PC-9 (cell line): ENCODE measurements at regions not wholly inside any gene's neighbourhood (a gene's known extent, or its start where the extent isn't known, plus 50 kb on each side); places are given as distances from the start of the nearest gene placed in this dataset.
"Not testable (repeated sequence)": the region's sequence is repeated elsewhere in the genome, so short reads cannot be mapped to it uniquely, and the experiment has no call there.

Experiments
- BruUV-seq: library from RNA; stranded (reverse); fragments of 400-500 nt; replicated peaks from 2 replicates; lab custom pipeline; 2021; lab: Mats Ljungman, UMichigan
- CTCF ChIA-PET: fragments of 300-600 bp; sonication (Branson Sonifier 250); formaldehyde crosslinking; loops from one replicate; lab custom pipeline; 2022; ENCODE audit warnings: antibody characterized with exemption; lab: Charles Lee
- POLR2A ChIA-PET: fragments of 300-600 bp; sonication (Branson Sonifier 250); formaldehyde crosslinking; loops from one replicate; lab custom pipeline; 2022; ENCODE audit warnings: antibody characterized with exemption; ENCODE audit not compliant: unreplicated experiment; lab: Charles Lee
- DNase-seq, 2 experiments: peaks; one replicate each; pipeline versions ENCODE4 v3.0.0 to v3.0.0-alpha.2; 2015 to 2022; ENCODE audit warnings: mixed read lengths in 1 of 2
- H2AFZ ChIP-seq: fragments of 200-600 bp; sonication (generic); 2 replicates; pipeline ENCODE4 v1.8.1; 2017; ENCODE audit warnings: antibody characterized with exemption
- H3F3A ChIP-seq: fragments of 200-600 bp; sonication (generic); 2 replicates; pipeline ENCODE4 v1.8.1; 2017; ENCODE audit warnings: antibody characterized with exemption, mild to moderate bottlenecking, low read depth; ENCODE audit not compliant: insufficient read depth
- H3K27ac ChIP-seq: fragments of 200-600 bp; sonication (generic); 2 replicates; pipeline ENCODE4 v1.6.1; 2016; ENCODE audit warnings: mixed run types
- H3K27me3 ChIP-seq: fragments of 200-600 bp; sonication (generic); 2 replicates; pipeline ENCODE4 v1.6.1; 2016; ENCODE audit warnings: low read depth, mixed run types; ENCODE audit not compliant: insufficient read depth
- H3K36me3 ChIP-seq: fragments of 200-600 bp; sonication (generic); 2 replicates; pipeline ENCODE4 v1.6.1; 2016; ENCODE audit warnings: low read depth, mixed run types
- H3K4me1 ChIP-seq: fragments of 200-600 bp; sonication (generic); replicated peaks from 2 replicates; pipeline ENCODE4 v1.6.1; 2016; ENCODE audit warnings: mixed run types; ENCODE audit not compliant: insufficient read depth
- H3K4me2 ChIP-seq: fragments of 200-600 bp; sonication (generic); 2 replicates; pipeline ENCODE4 v1.6.1; 2017; ENCODE audit warnings: mixed run types
- H3K4me3 ChIP-seq: fragments of 200-600 bp; sonication (generic); 2 replicates; pipeline ENCODE4 v1.6.1; 2016; ENCODE audit warnings: mixed run types
- H3K79me2 ChIP-seq: fragments of 200-600 bp; sonication (generic); 2 replicates; pipeline ENCODE4 v1.6.1; 2017; ENCODE audit warnings: low read depth, mixed run types
- H3K9me2 ChIP-seq: fragments of 200-600 bp; sonication (generic); 2 replicates; pipeline ENCODE4 v1.8.1; 2017; ENCODE audit warnings: mild to moderate bottlenecking; ENCODE audit not compliant: insufficient read depth
- H3K9me3 ChIP-seq: fragments of 200-600 bp; sonication (generic); 2 replicates; pipeline ENCODE4 v1.8.1; 2016; ENCODE audit warnings: low read depth; ENCODE audit not compliant: insufficient read depth
- H4K20me1 ChIP-seq: fragments of 200-600 bp; sonication (generic); 2 replicates; pipeline ENCODE4 v1.8.1; 2017; ENCODE audit not compliant: insufficient read depth
- EZH2 ChIP-seq: fragments of 200-600 bp; sonication (generic); IDR thresholded peaks from 2 replicates; pipeline ENCODE4 v1.8.0; 2017; ENCODE audit warnings: antibody characterized with exemption, low read depth
- intact Hi-C: fragments of 100-400 bp; cut with micrococcal nuclease; formaldehyde crosslinking; loops from one replicate; pipeline ENCODE4 v1.10.0; 2022; ENCODE audit not compliant: unreplicated experiment
- TF ChIP-seq, protein P1 (sequence below): fragments of 200-600 bp; sonication (generic); conservative IDR thresholded peaks from 2 replicates; pipeline ENCODE4 v1.6.1; 2017; ENCODE audit warnings: mixed run types, antibody characterized with exemption, mild to moderate bottlenecking, moderate library complexity

GRCh38 chr14:78029601-78030372 lies 140.4 kb upstream of the NRXN3 start:
- H3K9me3 ChIP-seq = no peaks in the 10 kb centered on the region
- no peak for DNase-seq
- no peaks in the 10 kb centered on the region for H4K20me1 ChIP-seq
- ChIA-PET POLR2A (no interaction called here), CTCF (no interaction called here)
- H3K27me3 ChIP-seq = peaks cover 93% of the 10 kb centered on the region
- H3K4me3 ChIP-seq = no peak overlapping the region
- no peak overlapping the region for H3K27ac ChIP-seq
- intact Hi-C loops = loop anchor here (10.0 kb wide), 1 partner anchor 375 kb away; no protein-coding TSS in a partner anchor
- TF ChIP-seq EZH2 = no peak
- TF ChIP-seq, protein P1, sequence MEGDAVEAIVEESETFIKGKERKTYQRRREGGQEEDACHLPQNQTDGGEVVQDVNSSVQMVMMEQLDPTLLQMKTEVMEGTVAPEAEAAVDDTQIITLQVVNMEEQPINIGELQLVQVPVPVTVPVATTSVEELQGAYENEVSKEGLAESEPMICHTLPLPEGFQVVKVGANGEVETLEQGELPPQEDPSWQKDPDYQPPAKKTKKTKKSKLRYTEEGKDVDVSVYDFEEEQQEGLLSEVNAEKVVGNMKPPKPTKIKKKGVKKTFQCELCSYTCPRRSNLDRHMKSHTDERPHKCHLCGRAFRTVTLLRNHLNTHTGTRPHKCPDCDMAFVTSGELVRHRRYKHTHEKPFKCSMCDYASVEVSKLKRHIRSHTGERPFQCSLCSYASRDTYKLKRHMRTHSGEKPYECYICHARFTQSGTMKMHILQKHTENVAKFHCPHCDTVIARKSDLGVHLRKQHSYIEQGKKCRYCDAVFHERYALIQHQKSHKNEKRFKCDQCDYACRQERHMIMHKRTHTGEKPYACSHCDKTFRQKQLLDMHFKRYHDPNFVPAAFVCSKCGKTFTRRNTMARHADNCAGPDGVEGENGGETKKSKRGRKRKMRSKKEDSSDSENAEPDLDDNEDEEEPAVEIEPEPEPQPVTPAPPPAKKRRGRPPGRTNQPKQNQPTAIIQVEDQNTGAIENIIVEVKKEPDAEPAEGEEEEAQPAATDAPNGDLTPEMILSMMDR = 0 out of 2 replicates have a peak, but pooled peaks have one; percentile 36
- no peaks in the 10 kb centered on the region for H3K4me1 ChIP-seq
- no peaks in the 10 kb centered on the region for H3K79me2 ChIP-seq
- H3K9me2 ChIP-seq = no peaks in the 10 kb centered on the region
- BruUV-seq = no TSS peak
- H2AFZ ChIP-seq = no peak overlapping the region
- H3F3A ChIP-seq = no peaks in the 10 kb centered on the region
- H3K4me2 ChIP-seq = no peak overlapping the region
- no peaks in the 10 kb centered on the region for H3K36me3 ChIP-seq

DNA sequence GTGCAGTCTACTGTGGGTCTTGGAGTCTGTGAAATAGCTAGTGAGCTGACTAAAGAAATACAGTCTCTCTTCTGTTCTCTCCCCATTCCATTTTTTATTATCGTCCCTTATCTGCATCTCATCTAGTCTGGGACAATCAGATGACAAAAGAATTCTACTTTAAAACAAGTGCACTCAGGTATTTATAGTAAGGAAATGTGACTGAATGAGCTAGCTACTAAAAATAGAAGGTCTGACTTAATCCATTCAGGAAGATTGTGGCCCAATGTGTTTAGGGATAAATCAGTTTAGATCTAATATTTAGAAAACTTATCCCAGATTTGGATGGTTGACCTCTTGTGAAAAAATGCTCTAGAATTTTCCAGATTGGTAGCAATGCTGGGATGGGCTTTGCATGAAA lies 126.8 kb upstream of the NRXN3 start:
- Histone ChIP-seq H2AFZ (no peak overlapping the region), H3K36me3 (no peaks in the 10 kb centered on the region), H3F3A (no peaks in the 10 kb centered on the region), H3K4me3 (no peak overlapping the region), H3K4me2 (no peak overlapping the region), H4K20me1 (no peaks in the 10 kb centered on the region), H3K9me2 (no peaks in the 10 kb centered on the region; the same call in 1 of the 2 replicates), H3K9me3 (no peaks in the 10 kb centered on the region), H3K27ac (no peak overlapping the region), H3K27me3 (peaks cover 70% of the 10 kb centered on the region), H3K4me1 (no peaks in the 10 kb centered on the region), H3K79me2 (no peaks in the 10 kb centered on the region)
- no peak for DNase-seq
- intact Hi-C loops = no loop called here
- ChIA-PET POLR2A (no interaction called here), CTCF (no interaction called here)
- BruUV-seq = no TSS peak
- TF ChIP-seq EZH2 = no peak
- TF ChIP-seq, protein P1 = no peak

- Histone ChIP-seq H3K9me3 (no peaks in the 10 kb centered on the region), H4K20me1 (no peaks in the 10 kb centered on the region), H3K4me2 (no peak overlapping the region), H3K4me1 (no peaks in the 10 kb centered on the region), H3K27ac (no peak overlapping the region), H3K9me2 (no peaks in the 10 kb centered on the region; the same call in 1 of the 2 replicates), H3K27me3 (peaks cover 36% of the 10 kb centered on the region), H3K36me3 (no peaks in the 10 kb centered on the region), H2AFZ (no peak overlapping the region), H3K79me2 (no peaks in the 10 kb centered on the region), H3F3A (no peaks in the 10 kb centered on the region), H3K4me3 (no peak overlapping the region)
- TF ChIP-seq, protein P1 = no peak
- TF ChIP-seq EZH2 = no peak
- CTCF ChIA-PET = no interaction called here
- intact Hi-C loops = no loop called here
- DNase-seq = no peak
- POLR2A ChIA-PET = interaction anchor here (0.6 kb wide), 1 partner anchor 14 kb away, joined by 4 read pairs; no protein-coding TSS in a partner anchor
- no TSS peak for BruUV-seq
These were observed 122.1 kb upstream of the NRXN3 start for GRCh38 chr14:78048120-78048519.

GRCh38 chr14:78056890-78057289 lies 113.3 kb upstream of the NRXN3 start:
- H3K4me2 ChIP-seq, H3F3A ChIP-seq, H3K4me1 ChIP-seq, H3K36me3 ChIP-seq, H3K4me3 ChIP-seq, DNase-seq, H2AFZ ChIP-seq, BruUV-seq, H3K79me2 ChIP-seq, H3K9me2 ChIP-seq, H3K9me3 ChIP-seq, H4K20me1 ChIP-seq, POLR2A ChIA-PET, intact Hi-C loops, H3K27ac ChIP-seq: not testable (repeated sequence)
- peaks cover 81% of the 10 kb centered on the region for H3K27me3 ChIP-seq
- CTCF ChIA-PET = interaction anchor here (0.6 kb wide), 1 partner anchor 35 kb away, joined by 3 read pairs; no protein-coding TSS in a partner anchor
